Liver (tissue), 8 donors: ENCODE measurements at regions not wholly inside any gene's neighbourhood (a gene's known extent, or its start where the extent isn't known, plus 50 kb on each side); places are given as distances from the start of the nearest gene placed in this dataset.

ENCODE experiments used
- DNase-seq: peaks from one replicate; pipeline ENCODE4 v3.0.0-alpha.2; 2017; ENCODE audit warnings: low spot score
- H3K27ac ChIP-seq, 2 donors: one replicate each; pipeline ENCODE4 v1.7.0; 2013; ENCODE audit warnings: inconsistent platforms in 2 of 2, low read length in 2 of 2, control low read depth in 1 of 2, low read depth in 1 of 2, mild to moderate bottlenecking in 1 of 2
- H3K27me3 ChIP-seq, 4 donors: one replicate each; pipeline versions ENCODE4 v1.6.1 to v1.7.0; 2013; ENCODE audit warnings: low read length in 3 of 4, inconsistent platforms in 1 of 4, mild to moderate bottlenecking in 1 of 4, moderate library complexity in 1 of 4; ENCODE audit not compliant: control insufficient read depth in 4 of 4, insufficient read depth in 4 of 4
- H3K36me3 ChIP-seq, 4 donors: one replicate each; pipeline versions ENCODE4 v1.6.1 to v1.7.0; 2013; ENCODE audit warnings: low read length in 3 of 4, mild to moderate bottlenecking in 3 of 4, low read depth in 1 of 4, moderate library complexity in 1 of 4; ENCODE audit not compliant: control insufficient read depth in 4 of 4, insufficient read depth in 3 of 4
- H3K4me1 ChIP-seq, 4 donors: one replicate each; pipeline versions ENCODE4 v1.6.1 to v1.7.0; 2013; ENCODE audit warnings: low read length in 3 of 4, mild to moderate bottlenecking in 3 of 4, moderate library complexity in 1 of 4; ENCODE audit not compliant: control insufficient read depth in 4 of 4, insufficient read depth in 4 of 4
- H3K4me3 ChIP-seq, 3 donors: one replicate each; pipeline versions ENCODE4 v1.6.1 to v1.7.0; 2013; ENCODE audit warnings: low read length in 3 of 3, control low read depth in 1 of 3, low read depth in 1 of 3, mild to moderate bottlenecking in 1 of 3
- H3K9ac ChIP-seq, 2 donors: one replicate each; pipeline ENCODE4 v1.7.0; 2013; ENCODE audit warnings: low read length in 2 of 2, mild to moderate bottlenecking in 2 of 2, moderate library complexity in 2 of 2, control low read depth in 1 of 2, low read depth in 1 of 2
- H3K9me3 ChIP-seq, 4 donors: one replicate each; pipeline versions ENCODE4 v1.6.1 to v1.7.0; 2013; ENCODE audit warnings: low read length in 3 of 4; ENCODE audit not compliant: control insufficient read depth in 4 of 4
- ATF3 ChIP-seq: IDR thresholded peaks from 2 replicates; pipeline ENCODE4 v1.6.1; 2016; ENCODE audit warnings: antibody characterized with exemption
- CTCF ChIP-seq: fragments of 150-350 bp; IDR thresholded peaks from 2 replicates; pipeline ENCODE4 v1.5.1; 2017; ENCODE audit warnings: improper control_type of control experiment, low read depth, low read length; ENCODE audit not compliant: missing input control
- EGR1 ChIP-seq, 2 donors: IDR thresholded peaks; 2 replicates each; pipeline ENCODE4 v1.6.1; 2016 to 2018; ENCODE audit warnings: antibody characterized with exemption in 2 of 2, low read depth in 2 of 2
- FOXA1 ChIP-seq: IDR thresholded peaks from 2 replicates; pipeline ENCODE4 v1.6.1; 2016; ENCODE audit warnings: antibody characterized with exemption
- FOXA2 ChIP-seq: IDR thresholded peaks from 2 replicates; pipeline ENCODE4 v1.6.1; 2016; ENCODE audit warnings: antibody characterized with exemption
- GABPA ChIP-seq, 2 donors: IDR thresholded peaks in 1 of 2; conservative IDR thresholded peaks in 1 of 2; 2 replicates each; pipeline ENCODE4 v1.6.1; 2016; ENCODE audit warnings: antibody characterized with exemption in 2 of 2, mild to moderate bottlenecking in 1 of 2, moderate library complexity in 1 of 2
- HNF4A ChIP-seq, 2 donors: conservative IDR thresholded peaks; 2 replicates each; pipeline ENCODE4 v1.6.1; 2016; ENCODE audit warnings: antibody characterized with exemption in 2 of 2, mild to moderate bottlenecking in 2 of 2
- HNF4G ChIP-seq: IDR thresholded peaks from 2 replicates; pipeline ENCODE4 v1.6.1; 2016; ENCODE audit warnings: antibody characterized with exemption
- JUND ChIP-seq, 2 donors: IDR thresholded peaks; 2 replicates each; pipeline ENCODE4 v1.6.1; 2016; ENCODE audit warnings: antibody characterized with exemption in 2 of 2
- MAX ChIP-seq: IDR thresholded peaks from 2 replicates; pipeline ENCODE4 v1.6.1; 2016; ENCODE audit warnings: antibody characterized with exemption
- NR2F2 ChIP-seq: IDR thresholded peaks from 2 replicates; pipeline ENCODE4 v1.6.1; 2016; ENCODE audit warnings: antibody characterized with exemption
- RAD21 ChIP-seq, 2 donors: IDR thresholded peaks; 2 replicates each; pipeline ENCODE4 v1.6.1; 2016; ENCODE audit warnings: antibody characterized with exemption in 2 of 2, mild to moderate bottlenecking in 2 of 2
- REST ChIP-seq: IDR thresholded peaks from 2 replicates; pipeline ENCODE4 v1.6.1; 2016; ENCODE audit warnings: antibody characterized with exemption, mild to moderate bottlenecking
- RXRA ChIP-seq, 2 donors: IDR thresholded peaks; 2 replicates each; pipeline ENCODE4 v1.6.1; 2017 to 2018; ENCODE audit warnings: antibody characterized with exemption in 2 of 2, mild to moderate bottlenecking in 1 of 2
- SP1 ChIP-seq: IDR thresholded peaks from 2 replicates; pipeline ENCODE4 v1.6.1; 2018; ENCODE audit warnings: antibody characterized with exemption, mild to moderate bottlenecking
- TAF1 ChIP-seq: conservative IDR thresholded peaks from 2 replicates; pipeline ENCODE4 v1.6.1; 2016; ENCODE audit warnings: antibody characterized with exemption, mild to moderate bottlenecking
- YY1 ChIP-seq: IDR thresholded peaks from 2 replicates; pipeline ENCODE4 v1.6.1; 2016; ENCODE audit warnings: antibody characterized with exemption, mild to moderate bottlenecking
- ZBTB33 ChIP-seq: IDR thresholded peaks from 2 replicates; pipeline ENCODE4 v1.6.1; 2016; ENCODE audit warnings: antibody characterized with exemption
- WGBS: extraction: QIAGEN DNeasy Blood & Tissue Kit; methylation state at CpG from one replicate; pipeline ENCODE4 v1.1.7; 2013; 5-methylcytosine and 5-hydroxymethylcytosine counted together
- donor health status: healthy.
- donor health status: healthy.
- donor health status: healthy.
- donor health status: healthy.
- donor health status: healthy.

GRCh38 chr6:43911354-43912115, 141.5 kb downstream of the VEGFA start:
- Histone ChIP-seq H3K27me3 (no peaks in the 10 kb centered on the region), H3K4me1 (peaks cover 32 to 85% (median 73%) of the 10 kb centered on the region in 4 donors), H3K9ac (no peak overlapping the region), H3K9me3 (no peaks in the 10 kb centered on the region), H3K36me3 (no peaks in the 10 kb centered on the region), H3K27ac (peak overlapping the region; percentile 85 to 92), H3K4me3 (no peak overlapping the region)
- TF ChIP-seq REST (peak; percentile 47), FOXA1 (peak; percentile 46), RAD21 (IDR thresholded peaks at IDR 0.05) (peak; percentile 50 to 71), CTCF (peak; percentile 39), GABPA (IDR thresholded peaks at IDR 0.05 in 1 of 2, conservative IDR thresholded peaks at IDR 0.05 in 1 of 2) (no peak), ATF3 (no peak), JUND (IDR thresholded peaks at IDR 0.05) (peak in 1 of 2 donors; percentile 52), NR2F2 (no peak), HNF4A (conservative IDR thresholded peaks at IDR 0.05) (peak in 1 of 2 donors; percentile 81), TAF1 (no peak), YY1 (peak; percentile 53), RXRA (IDR thresholded peaks at IDR 0.05) (peak; percentile 48 to 86), ZBTB33 (no peak), SP1 (peak; percentile 39), FOXA2 (peak; percentile 54), MAX (peak; percentile 36), HNF4G (no peak), EGR1 (IDR thresholded peaks at IDR 0.05; ENCODE audit: low read depth in 2 of 2) (no peak)
- no peak for DNase-seq
- 58% methylated on average over 8 of the region's 8 CpGs for WGBS
